HG02870 (cell line): ENCODE measurements at regions not wholly inside any gene's neighbourhood (a gene's known extent, or its start where the extent isn't known, plus 50 kb on each side); places are given as distances from the start of the nearest gene placed in this dataset.

Source experiments
- ATAC-seq: cut with Tn5 transposase; IDR thresholded peaks from one replicate; pipeline ENCODE4 v1.9.1; 2021; ENCODE audit warnings: mild to moderate bottlenecking, moderate library complexity; ENCODE audit not compliant: unreplicated experiment

GRCh38 chr4:163582703-163583102, 88.2 kb downstream of the TMA16 start:
- ATAC-seq: no peak

- ATAC-seq: peak; percentile 49
Measured at GRCh38 chr4:163587867-163588266, 93.4 kb downstream of the TMA16 start.

GRCh38 chr4:163588532-163588931, 94.0 kb downstream of the TMA16 start:
- no peak for ATAC-seq

GRCh38 chr4:163590103-163590502, 95.6 kb downstream of the TMA16 start:
- peak; percentile 45 for ATAC-seq

- no peak for ATAC-seq
Measured at GRCh38 chr4:163590619-163591264, 96.3 kb downstream of the TMA16 start.

- peak; percentile 84 for ATAC-seq
Measured at GRCh38 chr4:163591614-163592020, 97.1 kb downstream of the TMA16 start.

- no peak for ATAC-seq
Measured at GRCh38 chr4:163592212-163592611, 97.7 kb downstream of the TMA16 start.

- ATAC-seq: no peak
Measured at GRCh38 chr4:163595580-163595979, 101.1 kb downstream of the TMA16 start.

- ATAC-seq: peak; percentile 55
Measured at GRCh38 chr4:163598028-163598427, 103.5 kb downstream of the TMA16 start.

GRCh38 chr4:163598489-163598888, 104.0 kb downstream of the TMA16 start:
- ATAC-seq: peak; percentile 32

- peak; percentile 47 for ATAC-seq
Measured at GRCh38 chr4:163600727-163601126, 106.2 kb downstream of the TMA16 start.

GRCh38 chr4:163603257-163603656, 108.8 kb downstream of the TMA16 start:
- no peak for ATAC-seq

GRCh38 chr4:163606896-163607691, 112.6 kb downstream of the TMA16 start:
- peak; percentile 34 for ATAC-seq

GRCh38 chr4:163609019-163609418, 114.5 kb downstream of the TMA16 start:
- ATAC-seq: no peak

- ATAC-seq: no peak
Measured at GRCh38 chr4:163610648-163611047, 116.2 kb downstream of the TMA16 start.

GRCh38 chr4:163611182-163611581, 116.7 kb downstream of the TMA16 start:
- ATAC-seq: no peak

- ATAC-seq: peak; percentile 71
Measured at GRCh38 chr4:163611784-163612445, 117.4 kb downstream of the TMA16 start.

- ATAC-seq: no peak
Measured at GRCh38 chr4:163612762-163613161, 118.3 kb downstream of the TMA16 start.

GRCh38 chr4:163613383-163613782, 118.9 kb downstream of the TMA16 start:
- no peak for ATAC-seq

GRCh38 chr4:163614866-163615265, 120.4 kb downstream of the TMA16 start:
- no peak for ATAC-seq

GRCh38 chr4:163618845-163619244, 124.4 kb downstream of the TMA16 start:
- ATAC-seq: peak; percentile 64

GRCh38 chr4:163620738-163621137, 126.2 kb downstream of the TMA16 start:
- no peak for ATAC-seq
